H9 (cell line): ENCODE measurements at regions not wholly inside any gene's neighbourhood (a gene's known extent, or its start where the extent isn't known, plus 50 kb on each side); places are given as distances from the start of the nearest gene placed in this dataset.

Experiments used
- DNase-seq: peaks from one replicate; pipeline ENCODE4 v3.0.0-alpha.2; 2017
- H2AFZ ChIP-seq: one replicate; pipeline ENCODE4 v1.6.1; 2013; ENCODE audit warnings: mild to moderate bottlenecking, low read length, control low read depth, moderate library complexity
- H2AK5ac ChIP-seq: 2 replicates; pipeline ENCODE4 v1.6.1; 2013; ENCODE audit warnings: low read length, control low read depth, mixed read lengths; ENCODE audit not compliant: insufficient read length
- H2BK120ac ChIP-seq: one replicate; pipeline ENCODE4 v1.6.1; 2013; ENCODE audit warnings: low read depth, mild to moderate bottlenecking, low read length, control low read depth, inconsistent platforms; ENCODE audit not compliant: poor library complexity, severe bottlenecking
- H2BK12ac ChIP-seq: 2 replicates; pipeline ENCODE4 v1.6.1; 2013; ENCODE audit warnings: low read length, control low read depth, mixed read lengths, low read depth; ENCODE audit not compliant: insufficient read length
- H2BK15ac ChIP-seq: 2 replicates; pipeline ENCODE4 v1.6.1; 2013; ENCODE audit warnings: low read depth, low read length, control low read depth
- H2BK20ac ChIP-seq: one replicate; pipeline ENCODE4 v1.6.1; 2013; ENCODE audit warnings: low read depth, mild to moderate bottlenecking, low read length, control low read depth, inconsistent platforms; ENCODE audit not compliant: poor library complexity, severe bottlenecking
- H2BK5ac ChIP-seq: 2 replicates; pipeline ENCODE4 v1.6.1; 2013; ENCODE audit warnings: low read length, control low read depth, mixed read lengths; ENCODE audit not compliant: insufficient read length
- H3K14ac ChIP-seq: 2 replicates; pipeline ENCODE4 v1.6.1; 2013; ENCODE audit warnings: low read length, control low read depth; ENCODE audit not compliant: insufficient read depth
- H3K18ac ChIP-seq: 2 replicates; pipeline ENCODE4 v1.6.1; 2013; ENCODE audit warnings: low read depth, mild to moderate bottlenecking, mixed read lengths, low read length, control low read depth; ENCODE audit not compliant: insufficient read length
- H3K23ac ChIP-seq: 2 replicates; pipeline ENCODE4 v1.6.1; 2013; ENCODE audit warnings: low read length, control low read depth, mixed read lengths, low read depth; ENCODE audit not compliant: insufficient read length
- H3K23me2 ChIP-seq: 2 replicates; pipeline ENCODE4 v1.6.1; 2013; ENCODE audit warnings: low read depth, mild to moderate bottlenecking, mixed read lengths, low read length, control low read depth; ENCODE audit not compliant: insufficient read length, poor library complexity, severe bottlenecking
- H3K27ac ChIP-seq: 2 replicates; pipeline ENCODE4 v1.5.1; 2013; ENCODE audit warnings: low read length, control low read depth, mixed read lengths, low read depth; ENCODE audit not compliant: insufficient read length
- H3K27me3 ChIP-seq: 2 replicates; pipeline ENCODE4 v1.6.1; 2013; ENCODE audit warnings: low read length, control low read depth, inconsistent platforms; ENCODE audit not compliant: insufficient read depth
- H3K4ac ChIP-seq: 2 replicates; pipeline ENCODE4 v1.6.1; 2013; ENCODE audit warnings: low read depth, mild to moderate bottlenecking, control low read depth, inconsistent platforms, low read length, moderate library complexity
- H3K4me1 ChIP-seq: 2 replicates; pipeline ENCODE4 v1.6.1; 2013; ENCODE audit warnings: low read length, control low read depth, inconsistent platforms; ENCODE audit not compliant: insufficient read depth
- H3K4me2 ChIP-seq: 2 replicates; pipeline ENCODE4 v1.6.1; 2013; ENCODE audit warnings: low read length, control low read depth, mixed read lengths; ENCODE audit not compliant: insufficient read length, insufficient read depth
- H3K56ac ChIP-seq: 2 replicates; pipeline ENCODE4 v1.6.1; 2013; ENCODE audit warnings: low read depth, mild to moderate bottlenecking, mixed read lengths, low read length, control low read depth; ENCODE audit not compliant: insufficient read length
- H3K79me1 ChIP-seq: 2 replicates; pipeline ENCODE4 v1.6.1; 2013; ENCODE audit warnings: low read depth, mild to moderate bottlenecking, moderate library complexity, low read length, control low read depth, inconsistent platforms; ENCODE audit not compliant: insufficient read depth, poor library complexity, severe bottlenecking
- H3K79me2 ChIP-seq: 2 replicates; pipeline ENCODE4 v1.6.1; 2013; ENCODE audit warnings: low read length, control low read depth, inconsistent platforms; ENCODE audit not compliant: insufficient read depth
- H3K9ac ChIP-seq: 2 replicates; pipeline ENCODE4 v1.6.1; 2013; ENCODE audit warnings: low read length, control low read depth, mixed read lengths; ENCODE audit not compliant: insufficient read length; ENCODE audit errors: extremely low read depth
- H3K9me3 ChIP-seq: one replicate; pipeline ENCODE4 v1.6.1; 2013; ENCODE audit warnings: low read depth, low read length, inconsistent platforms; ENCODE audit not compliant: control insufficient read depth
- H3T11ph ChIP-seq: one replicate; pipeline ENCODE4 v1.6.1; 2013; ENCODE audit warnings: mild to moderate bottlenecking, low read length, control low read depth, inconsistent platforms
- H4K20me1 ChIP-seq: one replicate; pipeline ENCODE4 v1.6.1; 2013; ENCODE audit not compliant: control insufficient read depth, insufficient read length, insufficient read depth
- H4K5ac ChIP-seq: 2 replicates; pipeline ENCODE4 v1.6.1; 2013; ENCODE audit warnings: low read depth, mild to moderate bottlenecking, mixed read lengths, low read length, control low read depth; ENCODE audit not compliant: insufficient read length
- H4K8ac ChIP-seq: replicated peaks from 2 replicates; pipeline ENCODE4 v1.6.1; 2013; ENCODE audit warnings: low read length, control low read depth, mixed read lengths, low read depth; ENCODE audit not compliant: insufficient read length
- H4K91ac ChIP-seq: 2 replicates; pipeline ENCODE4 v1.6.1; 2013; ENCODE audit warnings: low read depth, mild to moderate bottlenecking, moderate library complexity, mixed read lengths, low read length, control low read depth; ENCODE audit not compliant: insufficient read length
- H3K27ac Mint-ChIP-seq, 3 experiments: 2 replicates in 2 of 3; 3 replicates in 1 of 3; pipeline ENCODE4 v1.8.0; 2020 to 2021; ENCODE audit warnings: mixed read lengths in 3 of 3, mild to moderate bottlenecking in 1 of 3, moderate library complexity in 1 of 3
- H3K27me3 Mint-ChIP-seq: 2 replicates; pipeline ENCODE4 v1.8.0; 2021; ENCODE audit warnings: low read depth, mild to moderate bottlenecking, moderate library complexity, mixed read lengths
- H3K36me3 Mint-ChIP-seq, 3 experiments: 2 replicates in 2 of 3; 3 replicates in 1 of 3; pipeline ENCODE4 v1.8.0; 2020 to 2021; ENCODE audit warnings: low read depth in 3 of 3, mixed read lengths in 3 of 3; ENCODE audit not compliant: insufficient read depth in 1 of 3
- H3K4me1 Mint-ChIP-seq, 2 experiments: 2 replicates each; pipeline ENCODE4 v1.8.0; 2020; ENCODE audit warnings: mixed read lengths in 2 of 2
- H3K4me3 Mint-ChIP-seq, 2 experiments: 2 replicates in 1 of 2; 3 replicates in 1 of 2; pipeline ENCODE4 v1.8.0; 2020 to 2021; ENCODE audit warnings: mild to moderate bottlenecking in 2 of 2, mixed read lengths in 2 of 2, moderate library complexity in 1 of 2
- H3K9me3 Mint-ChIP-seq, 2 experiments: 2 replicates in 1 of 2; 3 replicates in 1 of 2; pipeline ENCODE4 v1.8.0; 2020; ENCODE audit warnings: mild to moderate bottlenecking in 2 of 2, mixed read lengths in 2 of 2, moderate library complexity in 1 of 2
- CTCF ChIP-seq: fragments of 200-600 bp; sonication (generic); conservative IDR thresholded peaks from 3 replicates; pipeline ENCODE4 v1.8.0; 2021; ENCODE audit warnings: antibody characterized with exemption, mild to moderate bottlenecking
- WGBS: extraction: QIAGEN DNeasy Blood & Tissue Kit; methylation state at CpG from one replicate; pipeline ENCODE4 v1.1.7; 2013; ENCODE audit warnings: missing lambda C conversion rate, low lambda C conversion rate, mixed read lengths; ENCODE audit not compliant: insufficient read length; ENCODE audit errors: extremely low coverage; 5-methylcytosine and 5-hydroxymethylcytosine counted together

GRCh38 chr11:116482716-116483115 is 290.1 kb downstream of the BUD13 start:
- H4K5ac ChIP-seq: no peak overlapping the region
- H3K9me3 Mint-ChIP-seq: no peaks in the 10 kb centered on the region
- no peak overlapping the region for H2BK15ac ChIP-seq
- TF ChIP-seq CTCF: no peak
- H3K4ac ChIP-seq: no peak overlapping the region
- H3K27me3 Mint-ChIP-seq: peaks cover 48% of the 10 kb centered on the region
- H3K4me1 Mint-ChIP-seq: peaks cover 0 to under 1% of the 10 kb centered on the region in 2 experiments; a peak in 1 of 4 replicates
- no peak overlapping the region for H3K4me2 ChIP-seq
- no peak overlapping the region for H3T11ph ChIP-seq
- H3K79me2 ChIP-seq: no peaks in the 10 kb centered on the region
- H3K79me1 ChIP-seq: no peaks in the 10 kb centered on the region
- no peak overlapping the region for H3K27ac ChIP-seq
- no peak overlapping the region for H3K4me3 Mint-ChIP-seq
- H3K56ac ChIP-seq: no peak overlapping the region
- no peak overlapping the region for H2AK5ac ChIP-seq
- H2BK12ac ChIP-seq: no peak overlapping the region
- no peak overlapping the region for H4K8ac ChIP-seq
- no peaks in the 10 kb centered on the region for H4K20me1 ChIP-seq
- no peak for DNase-seq
- no peak overlapping the region for H2BK5ac ChIP-seq
- no peak overlapping the region for H3K18ac ChIP-seq
- no peaks in the 10 kb centered on the region for H3K23me2 ChIP-seq
- no peaks in the 10 kb centered on the region for H3K36me3 Mint-ChIP-seq
- H3K23ac ChIP-seq: no peak overlapping the region
- H4K91ac ChIP-seq: no peak overlapping the region
- H2AFZ ChIP-seq: no peak overlapping the region
- no peak overlapping the region for H2BK20ac ChIP-seq
- no peak overlapping the region for H2BK120ac ChIP-seq
- no peak overlapping the region for H3K14ac ChIP-seq
- no peak overlapping the region for H3K9ac ChIP-seq
- H3K4me1 ChIP-seq: no peaks in the 10 kb centered on the region
- no CpG with 5 or more reads among the region's 4 CpGs for WGBS
- no peaks in the 10 kb centered on the region for H3K9me3 ChIP-seq
- H3K27me3 ChIP-seq: peaks cover 7% of the 10 kb centered on the region; the same call in 1 of the 2 replicates
- no peak overlapping the region for H3K27ac Mint-ChIP-seq
